ENCODE measurements at regions not wholly inside any gene's neighbourhood (a gene's known extent, or its start where the extent isn't known, plus 50 kb on each side); places are given as distances from the start of the nearest gene placed in this dataset.

- Mint-ChIP-seq H3K4me1 (peaks cover 45% of the 10 kb centered on the region), H3K27ac (no peak overlapping the region), H3K27me3 (ENCODE audit: low read depth, poor library complexity) (no peaks in the 10 kb centered on the region), H3K9me3 (no peaks in the 10 kb centered on the region), H3K36me3 (ENCODE audit: low read depth) (no peaks in the 10 kb centered on the region), H3K4me3 (no peak overlapping the region)
- no peak for TF ChIP-seq CTCF (IDR thresholded peaks at IDR 0.05)
- DNase-seq, result peak; percentile 16
Observed at GRCh38 chr12:115051378-115051777, 367.4 kb upstream of the TBX3 start.

GRCh38 chr12:115049614-115050013 lies 365.6 kb upstream of the TBX3 start:
- Mint-ChIP-seq H3K36me3 (ENCODE audit: low read depth) (no peaks in the 10 kb centered on the region), H3K4me1 (peaks cover 36% of the 10 kb centered on the region), H3K9me3 (no peaks in the 10 kb centered on the region), H3K4me3 (no peak overlapping the region), H3K27me3 (ENCODE audit: low read depth, poor library complexity) (no peaks in the 10 kb centered on the region), H3K27ac (no peak overlapping the region)
- TF ChIP-seq CTCF (IDR thresholded peaks at IDR 0.05), result no peak
- no peak for DNase-seq

GRCh38 chr12:115046805-115047204 lies 362.8 kb upstream of the TBX3 start:
- Mint-ChIP-seq H3K4me3 (no peak overlapping the region), H3K9me3 (peaks cover 7% of the 10 kb centered on the region), H3K27me3 (ENCODE audit: low read depth, poor library complexity) (no peaks in the 10 kb centered on the region), H3K36me3 (ENCODE audit: low read depth) (peaks cover 5% of the 10 kb centered on the region), H3K4me1 (peaks cover 28% of the 10 kb centered on the region), H3K27ac (no peak overlapping the region)
- no peak for DNase-seq
- no peak for TF ChIP-seq CTCF (IDR thresholded peaks at IDR 0.05)

GRCh38 chr12:115044073-115044472 lies 360.1 kb upstream of the TBX3 start:
- H3K9me3 Mint-ChIP-seq, result peaks cover 14% of the 10 kb centered on the region
- peaks cover 13% of the 10 kb centered on the region for H3K4me1 Mint-ChIP-seq
- no peaks in the 10 kb centered on the region for H3K27me3 Mint-ChIP-seq (ENCODE audit: low read depth, poor library complexity)
- no peak for TF ChIP-seq CTCF (IDR thresholded peaks at IDR 0.05)
- H3K36me3 Mint-ChIP-seq (ENCODE audit: low read depth), result peaks cover 6% of the 10 kb centered on the region
- DNase-seq, result no peak
- H3K4me3 Mint-ChIP-seq, result no peak overlapping the region
- H3K27ac Mint-ChIP-seq, result no peak overlapping the region

- Mint-ChIP-seq H3K4me1 (peaks cover 16% of the 10 kb centered on the region), H3K36me3 (ENCODE audit: low read depth) (peaks cover 6% of the 10 kb centered on the region), H3K27ac (no peak overlapping the region), H3K9me3 (peaks cover 14% of the 10 kb centered on the region), H3K4me3 (no peak overlapping the region), H3K27me3 (ENCODE audit: low read depth, poor library complexity) (peaks cover 1% of the 10 kb centered on the region)
- no peak for DNase-seq
- no peak for TF ChIP-seq CTCF (IDR thresholded peaks at IDR 0.05)
Observed at GRCh38 chr12:115043079-115043478, 359.1 kb upstream of the TBX3 start.

GRCh38 chr12:115042341-115042740 lies 358.4 kb upstream of the TBX3 start:
- Mint-ChIP-seq H3K27me3 (ENCODE audit: low read depth, poor library complexity) (peaks cover 7% of the 10 kb centered on the region), H3K4me3 (peak overlapping the region; percentile 8), H3K27ac (no peak overlapping the region)

More at GRCh38 chr12:115042341-115042740, 358.4 kb upstream of the TBX3 start:
- Mint-ChIP-seq H3K9me3 (peaks cover 14% of the 10 kb centered on the region), H3K4me1 (peaks cover 21% of the 10 kb centered on the region), H3K36me3 (ENCODE audit: low read depth) (peaks cover 6% of the 10 kb centered on the region)
- DNase-seq, result no peak
- no peak for TF ChIP-seq CTCF (IDR thresholded peaks at IDR 0.05)

Measured in nephron progenitor cell (in vitro differentiated cells).